ENCODE measurements at regions not wholly inside any gene's neighbourhood (a gene's known extent, or its start where the extent isn't known, plus 50 kb on each side); places are given as distances from the start of the nearest gene placed in this dataset.

GRCh38 chr5:145158730-145159129, 676.4 kb downstream of the PRELID2 start:
- no peaks in the 10 kb centered on the region for H4K20me1 ChIP-seq (ENCODE audit: insufficient read depth, low read length)
- no peaks in the 10 kb centered on the region for H3K36me3 ChIP-seq (ENCODE audit: insufficient read depth, low read length)
- no peaks in the 10 kb centered on the region for H3K27me3 ChIP-seq (ENCODE audit: insufficient read depth, low read length, poor library complexity)
- no peak overlapping the region for H3K4me3 ChIP-seq (ENCODE audit: low read depth in 1 of 2, low read length in 2 of 2)
- no peaks in the 10 kb centered on the region for H3K4me1 ChIP-seq (ENCODE audit: insufficient read depth, low read length)
- H3K27ac ChIP-seq (ENCODE audit: low read length): no peak overlapping the region
- DNase-seq: no peak
- no peak overlapping the region for H3K4me2 ChIP-seq (ENCODE audit: insufficient read depth, low read length)
- TF ChIP-seq EZH2 (IDR thresholded peaks at IDR 0.05; ENCODE audit: borderline replicate concordance, low read depth, low read length, severe bottlenecking) (no peak), CTCF (IDR thresholded peaks at IDR 0.05; ENCODE audit: borderline replicate concordance, extremely low read depth, low read length, poor library complexity, severe bottlenecking) (no peak)
- no peaks in the 10 kb centered on the region for H3K9me3 ChIP-seq (ENCODE audit: insufficient read depth, low read length, severe bottlenecking)
- no peak overlapping the region for H3K9ac ChIP-seq (ENCODE audit: low read depth, low read length)
- H2AFZ ChIP-seq (ENCODE audit: low read depth, low read length): no peak overlapping the region
- no peak for ATAC-seq (ENCODE audit: insufficient read depth, low read depth)
- H3K79me2 ChIP-seq (ENCODE audit: insufficient read depth, low read length): no peaks in the 10 kb centered on the region

- DNase-seq (no peak), ATAC-seq (ENCODE audit: insufficient read depth, low read depth) (no peak)
- Histone ChIP-seq H3K4me2 (ENCODE audit: insufficient read depth, low read length) (no peak overlapping the region), H2AFZ (ENCODE audit: low read depth, low read length) (no peak overlapping the region), H4K20me1 (ENCODE audit: insufficient read depth, low read length) (no peaks in the 10 kb centered on the region), H3K27ac (ENCODE audit: low read length) (no peak overlapping the region), H3K9ac (ENCODE audit: low read depth, low read length) (no peak overlapping the region), H3K79me2 (ENCODE audit: insufficient read depth, low read length) (no peaks in the 10 kb centered on the region), H3K27me3 (ENCODE audit: insufficient read depth, low read length, poor library complexity) (no peaks in the 10 kb centered on the region), H3K4me3 (ENCODE audit: low read depth in 1 of 2, low read length in 2 of 2) (no peak overlapping the region), H3K9me3 (ENCODE audit: insufficient read depth, low read length, severe bottlenecking) (no peaks in the 10 kb centered on the region), H3K4me1 (ENCODE audit: insufficient read depth, low read length) (no peaks in the 10 kb centered on the region), H3K36me3 (ENCODE audit: insufficient read depth, low read length) (no peaks in the 10 kb centered on the region)
- no peak for TF ChIP-seq CTCF (IDR thresholded peaks at IDR 0.05; ENCODE audit: borderline replicate concordance, extremely low read depth, low read length, poor library complexity, severe bottlenecking)
- TF ChIP-seq EZH2 (IDR thresholded peaks at IDR 0.05; ENCODE audit: borderline replicate concordance, low read depth, low read length, severe bottlenecking): no peak
Measured at GRCh38 chr5:145157841-145158240, 677.3 kb downstream of the PRELID2 start.

GRCh38 chr5:145141534-145141933, 693.6 kb downstream of the PRELID2 start:
- no peak for DNase-seq

More at GRCh38 chr5:145141534-145141933, 693.6 kb downstream of the PRELID2 start:
- ATAC-seq (ENCODE audit: insufficient read depth, low read depth): no peak
- H3K4me3 ChIP-seq (ENCODE audit: low read depth in 1 of 2, low read length in 2 of 2): no peak overlapping the region
- no peak overlapping the region for H3K9ac ChIP-seq (ENCODE audit: low read depth, low read length)
- no peaks in the 10 kb centered on the region for H3K79me2 ChIP-seq (ENCODE audit: insufficient read depth, low read length)
- H3K4me1 ChIP-seq (ENCODE audit: insufficient read depth, low read length): no peaks in the 10 kb centered on the region
- no peaks in the 10 kb centered on the region for H3K27me3 ChIP-seq (ENCODE audit: insufficient read depth, low read length, poor library complexity)
- no peak overlapping the region for H2AFZ ChIP-seq (ENCODE audit: low read depth, low read length)
- H4K20me1 ChIP-seq (ENCODE audit: insufficient read depth, low read length): no peaks in the 10 kb centered on the region
- H3K4me2 ChIP-seq (ENCODE audit: insufficient read depth, low read length): no peak overlapping the region
- H3K27ac ChIP-seq (ENCODE audit: low read length): no peak overlapping the region
- TF ChIP-seq EZH2 (IDR thresholded peaks at IDR 0.05; ENCODE audit: borderline replicate concordance, low read depth, low read length, severe bottlenecking): no peak
- TF ChIP-seq CTCF (IDR thresholded peaks at IDR 0.05; ENCODE audit: borderline replicate concordance, extremely low read depth, low read length, poor library complexity, severe bottlenecking): no peak
- H3K9me3 ChIP-seq (ENCODE audit: insufficient read depth, low read length, severe bottlenecking): no peaks in the 10 kb centered on the region
- H3K36me3 ChIP-seq (ENCODE audit: insufficient read depth, low read length): no peaks in the 10 kb centered on the region
